Astrocyte (in vitro differentiated cells and primary cell): ENCODE measurements at regions not wholly inside any gene's neighbourhood (a gene's known extent, or its start where the extent isn't known, plus 50 kb on each side); places are given as distances from the start of the nearest gene placed in this dataset.

Experiments
- DNase-seq: peaks from one replicate; pipeline ENCODE4 v3.0.0-alpha.2; 2010; ENCODE audit warnings: low read depth
- FAIRE-seq: peaks from 2 replicates; lab custom pipeline; 2011; peaks lifted over from hg19 to GRCh38; lab: Jason Lieb, UNC
- H2AFZ ChIP-seq: 2 replicates; pipeline ENCODE4 v1.6.0; 2012; ENCODE audit warnings: low read depth, low read length, inconsistent platforms
- H3K27ac ChIP-seq: 2 replicates; pipeline ENCODE4 v1.5.1; 2011; ENCODE audit warnings: low read depth, low read length, inconsistent platforms
- H3K27me3 ChIP-seq: 2 replicates; pipeline ENCODE4 v1.6.0; 2011; ENCODE audit warnings: low read length, inconsistent platforms; ENCODE audit not compliant: insufficient read depth
- H3K36me3 ChIP-seq: 2 replicates; pipeline ENCODE4 v1.5.1; 2011; ENCODE audit warnings: low read length, inconsistent platforms; ENCODE audit not compliant: insufficient read depth
- H3K4me1 ChIP-seq: 2 replicates; pipeline ENCODE4 v1.5.1; 2011; ENCODE audit warnings: low read length, inconsistent platforms; ENCODE audit not compliant: insufficient read depth
- H3K4me2 ChIP-seq: 2 replicates; pipeline ENCODE4 v1.6.0; 2012; ENCODE audit warnings: low read length, inconsistent platforms
- H3K4me3 ChIP-seq: 2 replicates; pipeline ENCODE4 v1.5.1; 2011; ENCODE audit warnings: low read depth, mild to moderate bottlenecking, low read length, inconsistent platforms; ENCODE audit not compliant: insufficient read depth
- H3K79me2 ChIP-seq: 2 replicates; pipeline ENCODE4 v1.6.0; 2012; ENCODE audit warnings: mild to moderate bottlenecking, low read length, inconsistent platforms; ENCODE audit not compliant: insufficient read depth
- H3K9ac ChIP-seq: 2 replicates; pipeline ENCODE4 v1.6.0; 2012; ENCODE audit warnings: mild to moderate bottlenecking, low read length, inconsistent platforms
- H3K9me3 ChIP-seq: 2 replicates; pipeline ENCODE4 v1.5.1; 2012; ENCODE audit warnings: low read depth, mild to moderate bottlenecking, low read length, inconsistent platforms; ENCODE audit not compliant: insufficient read depth
- H4K20me1 ChIP-seq: 2 replicates; pipeline ENCODE4 v1.6.0; 2012; ENCODE audit warnings: low read length, inconsistent platforms; ENCODE audit not compliant: insufficient read depth
- H3K27ac Mint-ChIP-seq: one replicate; pipeline ENCODE4 v1.8.0; 2021; ENCODE audit warnings: mild to moderate bottlenecking, mixed read lengths; ENCODE audit not compliant: unreplicated experiment
- H3K27me3 Mint-ChIP-seq: one replicate; pipeline ENCODE4 v1.8.0; 2021; ENCODE audit warnings: low read depth, mixed read lengths; ENCODE audit not compliant: unreplicated experiment
- H3K36me3 Mint-ChIP-seq: one replicate; pipeline ENCODE4 v1.8.0; 2021; ENCODE audit warnings: low read depth, mixed read lengths; ENCODE audit not compliant: unreplicated experiment
- H3K4me1 Mint-ChIP-seq: one replicate; pipeline ENCODE4 v1.8.0; 2021; ENCODE audit warnings: low read depth, mixed read lengths; ENCODE audit not compliant: unreplicated experiment
- H3K4me3 Mint-ChIP-seq: one replicate; pipeline ENCODE4 v1.8.0; 2021; ENCODE audit warnings: mild to moderate bottlenecking, moderate library complexity, mixed read lengths; ENCODE audit not compliant: unreplicated experiment
- H3K9me3 Mint-ChIP-seq: one replicate; pipeline ENCODE4 v1.8.0; 2021; ENCODE audit warnings: mild to moderate bottlenecking, mixed read lengths; ENCODE audit not compliant: unreplicated experiment
- EZH2 ChIP-seq: IDR thresholded peaks from 2 replicates; pipeline ENCODE4 v1.6.1; 2012; ENCODE audit warnings: mild to moderate bottlenecking, low read length, inconsistent platforms; ENCODE audit not compliant: insufficient read depth
- TF ChIP-seq, protein P1 (sequence below): IDR thresholded peaks from 2 replicates; pipeline ENCODE4 v1.5.1; 2011; ENCODE audit warnings: low read depth, mild to moderate bottlenecking, inconsistent platforms, low read length, moderate library complexity; ENCODE audit not compliant: insufficient read depth

DNA sequence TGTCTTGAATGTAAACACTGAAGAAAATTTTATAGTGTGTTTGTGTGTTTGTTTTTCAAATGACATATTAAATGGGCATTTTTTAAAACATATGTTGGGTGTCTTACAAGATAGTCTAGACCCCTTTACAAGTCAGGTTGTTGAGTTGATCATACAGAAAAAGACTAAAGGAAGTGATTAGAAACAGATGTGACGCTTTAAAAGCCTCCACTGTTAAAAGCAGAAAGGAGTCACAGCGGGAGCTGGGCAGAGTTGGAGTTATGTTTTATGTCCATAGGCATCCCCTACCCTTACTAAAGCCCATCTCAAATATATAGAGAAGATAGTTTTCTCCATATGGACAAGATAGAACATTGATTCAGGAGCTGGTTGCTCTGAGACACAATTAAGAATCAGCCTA, 393.9 kb downstream of the PLPP3 start:
- no peak for FAIRE-seq
- Mint-ChIP-seq H3K4me3 (no peak overlapping the region), H3K27me3 (no peaks in the 10 kb centered on the region)

DNA sequence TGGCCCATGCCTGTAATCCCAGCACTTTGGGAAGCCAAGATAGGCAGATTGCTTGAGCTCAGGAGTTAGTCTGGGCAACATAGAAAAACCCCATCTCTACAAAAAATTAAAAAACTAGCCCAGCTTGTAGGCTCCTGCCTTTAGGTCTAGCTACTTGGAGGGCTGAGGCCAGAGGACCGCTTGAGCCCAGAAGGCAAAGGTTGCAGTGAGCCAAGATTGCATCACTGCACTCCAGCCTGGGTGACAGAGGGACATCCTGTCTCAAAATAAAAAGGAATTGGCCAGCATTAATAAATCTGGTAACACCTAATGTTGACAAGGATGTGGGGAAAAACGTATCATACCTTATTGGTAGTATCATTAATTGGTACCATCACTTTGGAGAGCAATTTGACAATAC, 396.2 kb downstream of the PLPP3 start:
- no peak for TF ChIP-seq EZH2
- Histone ChIP-seq H3K27ac (no peak overlapping the region), H3K36me3 (no peaks in the 10 kb centered on the region), H4K20me1 (no peaks in the 10 kb centered on the region), H3K4me3 (no peak overlapping the region), H3K27me3 (no peaks in the 10 kb centered on the region), H3K9me3 (no peaks in the 10 kb centered on the region), H3K9ac (no peak overlapping the region), H2AFZ (no peak overlapping the region), H3K4me2 (no peak overlapping the region), H3K79me2 (no peaks in the 10 kb centered on the region), H3K4me1 (no peaks in the 10 kb centered on the region)
- Mint-ChIP-seq H3K9me3 (no peaks in the 10 kb centered on the region), H3K4me3 (no peak overlapping the region), H3K27ac (no peak overlapping the region), H3K27me3 (peaks cover 3% of the 10 kb centered on the region), H3K4me1 (no peaks in the 10 kb centered on the region), H3K36me3 (no peaks in the 10 kb centered on the region)
- no peak for FAIRE-seq
- DNase-seq, result no peak

More for the DNA sequence above, 393.9 kb downstream of the PLPP3 start:
- Histone ChIP-seq H4K20me1 (no peaks in the 10 kb centered on the region), H3K4me2 (no peak overlapping the region), H3K9ac (no peak overlapping the region), H3K9me3 (no peaks in the 10 kb centered on the region), H3K79me2 (no peaks in the 10 kb centered on the region), H3K4me1 (no peaks in the 10 kb centered on the region), H2AFZ (no peak overlapping the region), H3K4me3 (no peak overlapping the region), H3K36me3 (no peaks in the 10 kb centered on the region), H3K27ac (no peak overlapping the region), H3K27me3 (no peaks in the 10 kb centered on the region)
- TF ChIP-seq EZH2, result no peak
- TF ChIP-seq, protein P1, sequence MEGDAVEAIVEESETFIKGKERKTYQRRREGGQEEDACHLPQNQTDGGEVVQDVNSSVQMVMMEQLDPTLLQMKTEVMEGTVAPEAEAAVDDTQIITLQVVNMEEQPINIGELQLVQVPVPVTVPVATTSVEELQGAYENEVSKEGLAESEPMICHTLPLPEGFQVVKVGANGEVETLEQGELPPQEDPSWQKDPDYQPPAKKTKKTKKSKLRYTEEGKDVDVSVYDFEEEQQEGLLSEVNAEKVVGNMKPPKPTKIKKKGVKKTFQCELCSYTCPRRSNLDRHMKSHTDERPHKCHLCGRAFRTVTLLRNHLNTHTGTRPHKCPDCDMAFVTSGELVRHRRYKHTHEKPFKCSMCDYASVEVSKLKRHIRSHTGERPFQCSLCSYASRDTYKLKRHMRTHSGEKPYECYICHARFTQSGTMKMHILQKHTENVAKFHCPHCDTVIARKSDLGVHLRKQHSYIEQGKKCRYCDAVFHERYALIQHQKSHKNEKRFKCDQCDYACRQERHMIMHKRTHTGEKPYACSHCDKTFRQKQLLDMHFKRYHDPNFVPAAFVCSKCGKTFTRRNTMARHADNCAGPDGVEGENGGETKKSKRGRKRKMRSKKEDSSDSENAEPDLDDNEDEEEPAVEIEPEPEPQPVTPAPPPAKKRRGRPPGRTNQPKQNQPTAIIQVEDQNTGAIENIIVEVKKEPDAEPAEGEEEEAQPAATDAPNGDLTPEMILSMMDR, result no peak
- Mint-ChIP-seq H3K4me1 (peaks cover 3% of the 10 kb centered on the region), H3K9me3 (no peaks in the 10 kb centered on the region), H3K36me3 (no peaks in the 10 kb centered on the region), H3K27ac (no peak overlapping the region)
- DNase-seq, result no peak

GRCh38 chr1:56180520-56181190, 398.7 kb downstream of the PLPP3 start:
- DNase-seq, result no peak
- Histone ChIP-seq H3K9me3 (no peaks in the 10 kb centered on the region), H4K20me1 (no peaks in the 10 kb centered on the region), H3K27me3 (no peaks in the 10 kb centered on the region), H3K4me2 (no peak overlapping the region), H3K27ac (no peak overlapping the region), H3K4me1 (no peaks in the 10 kb centered on the region), H3K79me2 (no peaks in the 10 kb centered on the region), H2AFZ (no peak overlapping the region), H3K9ac (no peak overlapping the region), H3K4me3 (no peak overlapping the region), H3K36me3 (no peaks in the 10 kb centered on the region)
- no peaks in the 10 kb centered on the region for H3K36me3 Mint-ChIP-seq
- H3K4me3 Mint-ChIP-seq, result no peak overlapping the region
- FAIRE-seq, result no peak
- no peaks in the 10 kb centered on the region for H3K4me1 Mint-ChIP-seq
- TF ChIP-seq, protein P1, result no peak
- no peak for TF ChIP-seq EZH2
- H3K27ac Mint-ChIP-seq, result no peak overlapping the region
- no peaks in the 10 kb centered on the region for H3K9me3 Mint-ChIP-seq
- peaks cover 3% of the 10 kb centered on the region for H3K27me3 Mint-ChIP-seq
